Inflammatory macrophage treated with lipopolysaccharide for 1 hour (primary cell): ENCODE measurements at regions not wholly inside any gene's neighbourhood (a gene's known extent, or its start where the extent isn't known, plus 50 kb on each side); places are given as distances from the start of the nearest gene placed in this dataset.
"Not testable (repeated sequence)": the region's sequence is repeated elsewhere in the genome, so short reads cannot be mapped to it uniquely, and the experiment has no call there.

Source experiments
- DNase-seq, 2 donors: peaks; one replicate each; pipeline ENCODE4 v3.0.0-alpha.2; 2020 to 2022

DNA sequence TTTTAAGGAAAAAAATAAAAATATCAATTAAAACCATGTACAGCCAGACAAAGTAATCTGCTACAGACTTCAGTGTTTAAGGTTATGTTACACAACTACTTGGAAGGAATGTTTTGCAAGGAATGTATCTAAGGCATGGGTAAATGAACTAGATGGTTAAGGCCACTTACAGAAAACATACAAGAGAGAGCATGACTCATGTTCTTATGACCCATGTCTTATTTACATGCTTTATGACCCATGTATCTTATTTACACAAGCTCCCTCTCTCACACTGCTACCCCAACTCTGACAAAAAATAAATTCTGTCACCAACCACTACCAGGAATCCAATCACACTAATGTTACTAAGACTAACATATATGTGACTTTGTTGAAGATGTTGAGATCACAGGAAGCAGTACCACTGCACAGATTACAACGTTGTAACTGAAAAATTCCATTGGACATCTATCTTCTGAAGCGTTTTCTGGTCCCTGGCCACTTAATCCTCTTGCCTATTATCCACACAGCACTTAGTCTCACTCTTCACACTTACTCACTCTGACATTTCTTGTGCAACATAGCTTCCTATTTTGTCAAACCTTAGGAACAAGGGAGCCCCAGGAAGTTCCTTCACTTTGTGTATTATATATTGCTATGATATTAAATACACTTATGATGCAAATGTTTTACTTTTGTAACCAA lies 1630.1 kb upstream of the C9orf72 start:
- no peak for DNase-seq

DNA sequence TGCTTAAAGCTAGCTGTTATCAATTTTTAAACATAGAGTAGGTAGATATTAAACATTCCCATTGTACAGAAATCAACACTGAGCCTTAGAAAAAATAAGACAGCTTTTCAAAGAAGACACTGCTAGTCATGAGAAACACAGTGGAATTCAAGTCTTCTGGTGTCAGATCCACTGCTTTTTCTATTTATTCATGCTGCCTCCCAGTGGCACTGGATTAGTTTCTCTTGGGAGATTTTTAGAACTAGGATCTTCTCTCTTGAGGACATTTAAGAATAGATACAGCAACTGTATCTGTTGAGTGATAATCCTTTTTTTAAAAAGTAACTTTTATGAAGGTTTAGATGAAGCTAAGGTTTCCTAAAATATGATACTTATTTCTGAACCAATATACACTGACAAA lies 1635.4 kb upstream of the C9orf72 start:
- DNase-seq: no peak

DNA sequence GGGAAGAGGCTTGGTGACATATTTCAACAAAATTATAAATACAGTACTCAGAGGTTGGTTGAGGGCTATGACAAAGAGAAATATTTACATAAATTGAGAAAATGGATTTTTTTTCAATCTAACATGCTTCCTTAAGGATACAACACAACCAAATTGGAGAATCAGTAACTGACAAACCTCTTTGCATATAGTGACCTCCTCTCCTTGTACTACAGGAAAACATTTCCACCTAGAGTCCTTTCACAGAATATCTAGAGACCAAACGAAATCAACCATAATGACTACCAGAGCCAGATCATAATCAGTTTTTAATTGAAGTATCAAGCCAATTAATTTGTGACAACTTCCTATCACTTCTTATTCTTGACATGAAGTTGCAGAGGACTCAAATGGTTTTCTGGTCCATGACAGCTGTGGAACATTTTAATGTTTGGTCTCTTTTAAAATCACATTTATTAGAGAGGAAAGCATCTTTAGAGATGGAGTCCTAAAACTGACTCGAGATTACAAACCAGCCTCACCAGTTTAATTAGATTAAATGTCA lies 1636.5 kb upstream of the C9orf72 start:
- DNase-seq: no peak

DNA sequence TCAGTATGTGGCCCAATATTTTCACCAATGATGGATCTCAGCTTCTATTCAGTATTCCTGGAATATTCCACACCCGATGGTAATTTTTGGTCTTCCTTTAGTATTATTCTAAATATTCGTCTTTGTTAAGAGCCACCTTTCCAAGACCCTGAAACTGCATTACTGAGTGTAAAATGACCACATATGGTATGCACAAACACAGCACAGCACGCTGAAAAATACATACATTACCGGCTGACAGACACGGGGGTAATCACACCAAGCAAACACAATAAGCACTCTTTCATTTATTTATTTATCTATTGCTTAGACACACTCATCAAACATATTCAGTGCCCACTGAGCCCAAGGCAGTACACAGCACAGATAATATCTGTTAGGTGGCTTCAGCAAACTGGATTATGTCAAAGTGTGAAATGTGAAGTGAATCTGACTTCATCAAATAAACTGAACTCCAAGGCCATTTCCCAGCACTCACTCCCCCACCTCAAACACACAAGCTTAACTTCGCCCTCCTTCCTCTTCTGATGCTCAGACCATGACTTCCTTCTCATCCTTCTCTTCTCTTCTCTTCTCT lies 1637.8 kb upstream of the C9orf72 start:
- no peak for DNase-seq

DNA sequence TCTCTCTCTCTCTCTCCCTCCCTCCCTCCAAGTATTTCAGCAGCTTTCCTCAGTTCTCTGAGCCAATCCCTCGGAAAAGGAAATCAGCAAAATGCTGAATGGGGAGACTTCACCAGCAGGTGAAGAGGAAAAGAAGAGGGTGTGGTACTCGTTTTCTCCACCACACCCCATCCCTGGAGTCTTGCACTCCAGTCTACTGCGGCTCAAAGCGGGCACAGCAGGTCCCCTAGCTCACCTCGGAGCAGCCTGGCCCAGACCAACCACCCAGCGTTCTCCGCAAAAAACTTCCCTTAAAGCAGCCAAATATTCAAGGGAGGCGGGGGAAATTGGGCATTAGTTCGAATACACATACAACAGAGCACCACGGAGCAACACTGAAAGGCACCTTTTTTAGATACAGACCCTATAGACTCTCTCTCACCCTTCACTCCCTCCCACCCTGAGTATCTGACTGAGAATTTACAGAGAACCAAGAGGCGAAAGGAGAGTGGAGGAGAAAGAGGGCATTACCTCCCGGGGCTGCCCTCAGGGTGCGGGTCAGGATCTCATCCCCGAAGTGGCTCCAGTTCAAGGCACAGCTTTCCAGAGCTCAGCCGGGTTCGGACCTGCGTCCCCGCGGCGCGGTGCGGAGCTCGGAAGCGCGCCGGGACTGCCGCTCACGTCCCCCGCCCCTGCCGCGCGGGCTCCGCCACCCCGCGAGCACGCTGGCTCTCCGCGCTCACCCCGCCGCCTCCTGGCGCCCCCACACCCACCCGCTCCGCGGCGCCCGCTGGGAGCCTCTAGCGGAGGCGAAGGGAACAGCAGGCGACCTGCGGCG lies 1638.5 kb upstream of the C9orf72 start:
- peak; percentile 3 to 23 for DNase-seq

DNA sequence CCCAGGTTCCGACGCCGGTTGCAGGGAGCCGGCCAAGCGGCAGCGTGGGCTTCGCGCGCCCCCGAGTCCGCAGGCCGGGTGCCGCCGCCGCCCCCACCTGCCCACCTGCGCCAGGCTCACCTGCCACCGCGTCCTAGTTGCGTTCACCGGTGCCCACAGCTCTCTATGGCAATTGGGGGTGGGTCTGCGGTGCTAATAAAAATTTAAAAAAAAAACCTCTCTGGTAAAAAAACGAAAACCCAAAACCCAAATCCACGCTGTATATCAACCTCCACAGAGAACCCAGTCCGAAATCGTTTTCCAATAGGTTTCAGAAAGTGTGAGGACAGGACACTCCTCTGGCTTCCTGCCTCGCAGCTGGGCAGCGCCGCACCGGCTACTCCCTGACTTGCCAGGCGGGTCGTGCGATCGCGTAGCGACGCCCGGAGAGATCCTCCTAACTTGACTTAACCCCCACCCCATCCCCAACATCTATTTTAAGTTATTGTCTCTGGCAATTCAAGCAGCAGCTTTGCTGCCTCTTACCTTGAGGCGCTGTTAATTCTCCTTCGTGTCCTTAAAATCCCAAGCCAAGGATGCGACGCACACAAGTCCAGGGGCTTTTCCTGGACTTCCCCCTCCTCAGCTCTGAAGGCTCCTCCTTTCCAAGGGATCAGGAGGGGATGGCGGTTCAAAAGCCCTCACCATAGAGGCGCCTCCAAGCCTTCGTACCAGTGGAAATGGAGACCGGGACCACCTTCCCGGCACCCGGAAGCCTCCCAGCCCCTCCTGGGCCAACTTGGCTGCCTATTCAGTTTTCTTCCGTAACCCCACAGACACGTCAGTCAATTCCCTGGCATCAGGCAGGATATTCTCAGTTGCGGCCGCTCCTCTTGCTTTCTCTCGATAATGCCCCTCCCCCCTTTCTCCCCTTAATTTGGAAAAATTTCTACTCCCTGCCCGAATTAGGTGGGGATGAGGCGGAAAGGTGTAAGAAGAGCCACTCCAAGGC lies 1639.4 kb upstream of the C9orf72 start:
- no peak for DNase-seq

DNA sequence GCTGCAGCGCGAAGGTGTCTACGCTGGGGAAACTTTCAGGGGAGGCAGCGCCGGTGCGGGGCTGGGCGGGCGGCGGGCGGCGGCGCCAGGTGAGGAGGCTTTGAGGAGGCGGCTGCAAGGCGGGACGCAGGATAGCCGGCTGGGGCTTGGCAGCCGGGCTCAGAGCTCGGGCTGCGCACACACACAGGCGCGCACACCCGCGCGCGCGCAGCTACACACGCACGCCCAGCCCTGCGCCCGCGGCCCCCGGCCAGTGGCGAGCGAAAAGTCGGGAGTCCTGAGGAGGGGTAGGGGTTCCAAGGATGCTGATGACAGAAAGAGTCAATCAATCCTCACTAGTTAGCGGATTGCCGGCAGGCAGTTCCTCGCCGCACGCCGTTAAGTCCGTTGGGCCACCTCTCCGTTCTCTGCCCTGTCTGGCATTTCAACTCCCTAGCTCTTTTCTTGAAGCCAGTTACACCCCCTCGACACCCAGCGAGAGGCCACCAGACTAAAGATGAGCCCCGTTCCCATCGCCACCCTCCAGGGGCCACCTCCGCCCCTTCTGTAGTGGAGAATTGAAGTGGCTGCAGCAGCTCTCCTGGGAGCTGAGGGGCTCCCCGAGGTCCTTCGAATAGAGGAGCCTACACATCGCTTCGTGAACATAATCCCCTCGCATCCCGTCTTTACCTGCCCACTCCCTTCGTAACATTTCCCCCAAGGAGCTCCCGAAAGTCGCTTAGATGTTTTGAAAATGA lies 1640.3 kb upstream of the C9orf72 start, which contains the start of gene LINGO2:
LINGO2 (minus strand) TSS at position 185 of the 737 bp plus-strand sequence.
- DNase-seq: no peak

DNA sequence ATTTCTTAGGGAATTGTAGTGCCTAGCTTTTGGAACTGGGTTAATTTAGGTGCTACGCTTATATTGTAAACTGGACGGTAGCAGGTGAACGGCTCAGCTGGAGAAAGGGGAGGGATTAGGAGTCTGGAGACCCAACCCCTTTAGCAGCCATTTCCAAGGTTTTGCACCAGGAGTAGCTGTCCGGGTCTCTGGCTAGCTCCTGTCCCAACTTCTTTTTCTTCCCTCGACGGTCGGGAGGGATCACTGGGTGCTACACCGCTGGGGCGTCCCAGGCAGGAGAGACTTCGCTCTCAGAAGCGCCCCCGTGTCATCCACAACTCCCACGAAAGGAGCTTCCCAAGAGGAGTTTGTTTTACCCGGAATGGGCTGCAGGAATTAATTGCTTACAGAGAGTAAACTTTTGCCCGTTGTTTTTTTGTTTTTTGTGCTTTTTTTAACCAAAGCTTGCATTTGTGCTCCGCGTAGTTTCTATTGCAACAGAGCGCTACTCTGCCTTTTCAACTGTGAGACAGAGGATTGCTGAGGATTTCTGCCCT lies 1640.9 kb upstream of the C9orf72 start:
- DNase-seq: no peak

DNA sequence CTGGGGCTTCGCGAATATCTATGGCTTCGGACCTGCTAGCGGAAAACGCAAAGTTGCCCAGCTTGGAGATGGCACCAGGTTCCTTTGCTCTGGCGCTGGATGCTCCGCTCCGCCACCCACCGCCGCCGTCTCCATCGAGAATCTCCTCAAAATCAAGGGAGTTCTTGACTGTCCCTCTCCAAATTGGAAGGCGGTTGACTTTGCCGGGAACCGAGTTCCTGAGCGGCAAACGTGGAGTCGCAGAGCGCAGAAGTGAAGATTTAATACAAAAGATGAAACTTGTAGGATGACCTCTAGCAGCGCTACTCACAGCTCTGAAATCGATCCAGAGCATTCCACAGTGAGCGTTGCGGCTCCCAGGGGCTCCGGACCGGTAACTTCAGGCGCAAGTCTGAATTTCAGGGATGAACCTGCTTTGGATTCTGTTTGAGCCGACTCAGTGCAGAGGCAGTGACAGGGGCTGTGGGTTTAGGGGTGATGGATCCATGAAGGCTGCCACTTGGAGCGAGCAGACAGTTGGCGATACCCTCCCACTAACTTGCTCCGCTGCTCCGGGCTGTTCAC lies 1641.5 kb upstream of the C9orf72 start:
- DNase-seq: no peak

DNA sequence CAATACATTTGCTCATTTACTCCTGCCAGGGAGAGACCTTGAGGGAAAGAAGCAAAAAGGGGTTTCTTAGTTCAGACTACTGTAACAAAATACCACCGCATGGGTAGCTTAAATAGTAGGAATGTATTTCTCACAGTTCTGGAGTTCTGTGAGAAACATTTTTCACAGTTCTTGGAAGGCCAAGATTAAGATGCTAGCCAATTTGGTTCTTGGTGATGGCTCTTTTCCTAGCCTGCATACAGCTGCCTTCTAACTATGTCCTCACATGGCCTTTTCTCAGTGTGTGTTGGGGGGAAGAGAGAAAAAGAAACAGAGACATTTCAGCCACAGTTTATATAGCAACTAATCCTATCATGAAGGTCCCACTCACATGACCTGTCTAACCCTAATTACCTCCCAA lies 1644.7 kb upstream of the C9orf72 start:
- DNase-seq: no peak

DNA sequence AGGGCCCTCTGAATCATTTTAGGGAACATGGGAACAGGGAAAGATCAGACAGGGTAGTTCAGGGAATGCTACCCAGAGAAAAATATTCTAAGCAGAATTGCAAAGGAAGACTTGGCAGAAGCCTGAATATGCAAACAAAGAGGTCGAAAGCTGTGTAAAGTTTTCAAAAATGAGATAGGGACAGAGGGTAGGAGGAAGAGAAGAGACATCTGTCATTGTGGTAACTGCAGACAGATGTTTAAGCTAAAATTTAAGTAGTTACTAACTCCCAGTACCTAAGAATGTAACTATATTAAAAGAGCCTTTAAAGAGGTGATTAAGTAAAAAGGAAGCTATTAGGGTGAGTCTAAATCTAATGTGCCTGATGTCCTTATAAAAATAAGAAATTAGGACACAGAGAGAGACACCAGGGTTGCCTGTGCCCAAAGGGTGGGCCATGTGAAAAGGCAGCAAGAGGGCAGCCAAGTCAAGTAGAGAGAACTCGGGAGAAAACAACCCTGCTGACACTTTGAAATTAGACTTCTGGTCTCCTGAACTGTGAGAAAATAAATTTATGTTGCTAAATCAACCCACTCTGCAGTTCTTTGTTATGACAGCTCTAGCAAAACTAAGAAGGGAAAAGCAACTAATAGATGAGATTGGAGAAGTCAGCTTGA lies 1647.4 kb upstream of the C9orf72 start:
- no peak for DNase-seq

DNA sequence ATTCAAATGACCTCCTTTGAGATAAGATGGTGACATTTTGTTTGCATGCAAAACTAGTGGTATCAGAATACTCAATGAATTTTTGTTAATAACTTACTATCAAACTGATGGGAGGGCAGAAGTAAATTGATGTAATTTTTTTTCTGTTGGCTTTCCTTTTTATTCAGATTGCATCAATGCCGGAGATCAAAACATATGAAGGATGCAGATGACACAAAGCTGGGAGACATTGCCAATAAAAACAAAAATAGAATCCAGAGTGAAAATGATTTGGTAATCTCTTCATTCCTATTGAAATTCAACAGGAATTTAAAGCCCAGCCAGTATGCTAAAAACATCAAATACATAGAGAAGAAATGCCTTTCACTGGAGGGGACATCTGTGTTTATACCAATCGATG lies 1655.3 kb upstream of the C9orf72 start:
- no peak for DNase-seq

DNA sequence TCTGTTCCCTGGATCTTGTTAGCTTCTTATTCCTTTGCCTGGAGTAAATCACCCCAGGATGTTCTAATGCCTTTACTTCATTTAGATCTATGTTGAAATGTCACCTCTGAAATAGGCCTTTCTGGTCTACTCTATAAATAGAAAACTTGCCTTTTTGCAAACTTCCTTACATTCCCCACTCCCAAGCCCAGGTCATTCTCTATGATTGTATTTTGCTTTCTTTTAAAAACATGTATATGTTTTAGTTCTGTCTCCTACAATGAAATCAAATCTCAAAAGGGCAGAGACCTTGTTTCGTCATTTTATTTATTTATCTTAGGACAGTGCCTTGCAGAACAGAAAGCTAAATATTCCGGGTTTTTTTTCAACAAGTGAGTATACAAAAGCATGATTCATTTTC lies 1657.7 kb upstream of the C9orf72 start:
- no peak for DNase-seq

DNA sequence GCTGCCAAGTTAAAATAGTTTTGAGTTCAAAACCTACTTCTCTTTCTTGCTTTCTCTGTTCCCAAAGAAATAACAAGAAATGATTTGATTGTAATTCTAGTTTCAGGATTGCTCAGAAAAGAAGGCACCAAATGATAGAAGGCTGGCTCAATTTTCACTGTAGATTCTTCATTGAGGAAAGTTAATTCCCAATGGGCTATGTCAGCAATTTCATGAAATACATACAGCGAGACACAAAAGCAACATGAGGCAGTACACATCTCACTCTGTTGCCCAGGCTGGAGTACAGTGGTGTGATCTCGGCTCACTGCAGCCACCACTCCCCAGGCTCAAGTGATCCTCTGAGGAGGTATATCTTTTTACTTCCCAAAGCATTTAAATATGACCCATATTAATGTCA lies 1659.9 kb upstream of the C9orf72 start:
- no peak for DNase-seq

DNA sequence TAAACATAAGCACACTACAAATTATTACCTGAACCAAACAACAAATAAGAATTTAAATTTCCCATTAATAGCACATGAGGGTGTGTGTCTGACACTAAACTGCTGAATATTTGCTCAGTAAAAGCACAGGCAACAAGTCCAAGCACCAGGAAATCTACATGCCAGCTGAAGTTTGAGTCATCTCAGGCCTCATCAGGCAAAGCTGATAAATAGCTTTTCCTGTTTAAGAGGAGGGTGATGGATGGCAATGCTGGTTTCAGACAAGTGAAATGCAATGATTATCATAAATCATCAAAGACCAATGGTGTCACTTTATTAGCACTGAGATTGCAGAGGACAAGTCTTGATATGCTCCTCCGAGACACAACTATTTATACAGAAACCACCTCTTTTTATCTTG lies 1668.0 kb upstream of the C9orf72 start:
- DNase-seq: no peak

DNA sequence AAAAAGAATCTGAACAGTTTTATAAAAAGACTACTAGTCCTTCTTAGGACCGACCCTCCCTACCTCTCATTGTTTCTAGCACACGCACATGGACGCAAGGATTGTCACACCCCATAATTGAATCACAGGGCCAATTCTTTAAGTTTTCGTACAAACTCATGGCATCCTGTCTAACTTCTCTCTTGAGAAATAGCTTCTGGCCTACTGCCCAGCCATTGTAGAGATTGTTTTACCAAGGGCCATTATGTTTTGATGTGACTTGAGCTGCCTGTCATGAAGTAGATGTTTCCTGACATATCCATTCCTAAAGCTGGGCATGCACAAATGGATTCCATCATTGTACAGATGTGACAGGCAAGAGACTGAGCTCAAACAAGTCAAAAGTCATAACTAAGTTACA lies 1672.1 kb upstream of the C9orf72 start:
- DNase-seq: no peak

DNA sequence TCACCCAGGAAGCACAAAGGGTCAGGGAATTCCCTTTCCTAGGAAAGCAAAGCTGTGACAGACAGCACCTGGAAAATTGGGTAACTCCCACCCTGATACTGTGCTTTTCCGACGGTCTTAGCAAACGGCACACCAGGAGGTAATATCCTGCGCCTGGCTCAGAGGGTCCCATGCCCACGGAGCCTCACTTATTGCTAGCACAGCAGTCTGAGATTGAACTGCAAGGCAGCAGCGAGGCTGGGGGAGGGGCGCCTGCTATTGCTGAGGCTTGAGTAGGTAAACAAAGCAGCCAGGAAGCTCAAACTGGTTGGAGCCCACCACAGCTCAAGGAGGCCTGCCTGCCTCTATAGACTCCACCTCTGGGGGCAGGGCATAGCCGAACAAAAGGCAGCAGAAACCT lies 1697.1 kb upstream of the C9orf72 start:
- not testable (repeated sequence) for DNase-seq

DNA sequence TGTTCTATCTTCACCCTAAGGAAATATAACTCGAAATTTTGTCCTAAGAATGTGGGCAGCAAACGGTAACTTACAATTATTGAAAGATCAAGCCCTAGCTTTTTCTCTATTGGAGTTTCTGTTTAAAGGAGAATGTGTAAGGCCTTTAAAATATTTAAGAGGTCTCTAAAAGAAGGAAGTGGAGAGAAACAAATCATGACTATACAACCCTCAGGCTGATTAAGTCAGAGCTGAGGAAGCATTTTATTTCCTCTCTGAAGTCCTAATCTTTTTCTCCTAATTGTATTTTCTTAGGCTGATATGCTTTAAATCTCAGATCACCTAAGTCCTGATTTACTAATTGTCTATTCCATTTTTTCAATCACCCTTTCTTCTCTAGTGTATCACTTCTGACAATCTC lies 1708.8 kb upstream of the C9orf72 start:
- DNase-seq: peak; percentile 2 to 7

DNA sequence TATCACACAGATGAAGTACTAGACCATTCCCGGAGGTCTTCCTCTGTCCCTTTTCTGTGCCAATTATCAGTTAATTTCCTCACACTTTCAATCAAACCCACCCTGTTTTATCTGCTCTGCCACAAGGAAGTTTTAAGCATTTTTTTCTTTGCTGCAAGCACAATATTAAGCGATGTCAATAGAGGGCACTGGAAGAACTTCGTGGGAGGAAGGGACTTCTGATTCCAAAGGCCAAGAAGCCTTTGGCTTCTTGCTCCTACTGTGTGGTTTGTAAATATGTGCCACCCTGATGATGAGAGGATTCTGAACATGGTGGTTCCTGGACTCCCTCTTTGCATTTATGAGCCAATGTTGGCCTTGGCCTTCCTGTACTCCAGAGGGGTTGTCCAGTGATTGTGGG lies 1712.5 kb upstream of the C9orf72 start:
- DNase-seq: no peak

DNA sequence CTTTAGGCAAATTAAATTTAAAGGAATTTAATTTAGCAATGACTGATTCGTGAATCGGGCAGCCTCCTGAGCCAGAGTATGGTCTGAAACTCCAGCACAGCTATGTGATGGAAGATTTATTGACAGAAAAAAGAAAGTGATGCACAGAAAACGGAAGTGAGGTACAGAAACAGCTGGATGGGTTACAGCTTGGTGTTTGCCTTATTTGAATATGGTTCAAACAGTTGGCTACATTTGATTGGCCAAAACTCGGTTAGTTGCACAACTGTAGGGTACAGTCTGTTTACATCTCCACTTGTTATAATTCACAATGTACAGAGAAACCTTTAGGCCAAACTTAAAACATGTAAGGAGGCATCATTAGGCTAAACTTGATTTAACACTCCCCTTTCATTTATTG lies 1716.1 kb upstream of the C9orf72 start:
- DNase-seq: no peak

DNA sequence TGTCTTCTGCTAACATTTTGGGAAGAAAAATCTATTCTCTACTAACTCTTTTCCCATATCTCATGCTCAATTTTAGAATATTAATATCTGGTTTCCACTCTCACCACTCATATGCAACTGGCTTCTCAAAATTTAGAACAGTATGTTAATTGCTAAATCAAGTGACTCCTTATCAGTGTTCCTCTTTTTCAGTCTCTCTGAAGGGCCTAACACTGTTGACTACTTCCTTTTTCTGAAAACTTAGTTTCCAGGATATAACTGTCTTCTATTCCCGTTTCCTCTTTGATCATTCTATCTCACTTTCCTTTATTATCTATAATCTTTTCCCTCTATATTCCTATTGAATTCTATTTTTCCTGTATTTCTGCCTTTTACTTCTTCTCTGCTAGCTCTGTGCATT lies 1717.2 kb upstream of the C9orf72 start:
- DNase-seq: peak; percentile 20 to 48
